Stimulated activated CD4-positive, alpha-beta T cell treated with anti-CD3 and anti-CD28 coated beads, TNF-alpha, amount 100 ng/mL, for 1 hour (primary cell): ENCODE measurements at regions not wholly inside any gene's neighbourhood (a gene's known extent, or its start where the extent isn't known, plus 50 kb on each side); places are given as distances from the start of the nearest gene placed in this dataset.
"Not testable (repeated sequence)": the region's sequence is repeated elsewhere in the genome, so short reads cannot be mapped to it uniquely, and the experiment has no call there.

Experiments
- DNase-seq, 3 donors: peaks; one replicate each; pipeline ENCODE4 v3.0.0-alpha.2; 2020; ENCODE audit warnings: low read depth in 3 of 3, low spot score in 1 of 3

GRCh38 chr9:96157675-96158074 is 144.3 kb downstream of the HSD17B3 start:
- DNase-seq: no peak

GRCh38 chr9:96156171-96156974 is 145.6 kb downstream of the HSD17B3 start:
- no peak for DNase-seq

- no peak for DNase-seq
Measured at GRCh38 chr9:96154081-96154480, 147.9 kb downstream of the HSD17B3 start.

- DNase-seq: no peak
Measured at GRCh38 chr9:96152550-96152949, 149.4 kb downstream of the HSD17B3 start.

- no peak for DNase-seq
Measured at GRCh38 chr9:96150324-96151227, 151.4 kb downstream of the HSD17B3 start.

- DNase-seq: no peak
Measured at GRCh38 chr9:96149533-96150280, 152.3 kb downstream of the HSD17B3 start.

GRCh38 chr9:96148634-96149532 is 153.1 kb downstream of the HSD17B3 start:
- DNase-seq: no peak

GRCh38 chr9:96147029-96147428 is 154.9 kb downstream of the HSD17B3 start:
- DNase-seq: not testable (repeated sequence)

GRCh38 chr9:96141666-96142065 is 160.3 kb downstream of the HSD17B3 start:
- no peak for DNase-seq

- no peak for DNase-seq
Measured at GRCh38 chr9:96141128-96141474, 160.9 kb downstream of the HSD17B3 start.

- DNase-seq: no peak
Measured at GRCh38 chr9:96140296-96141127, 161.5 kb downstream of the HSD17B3 start.

- DNase-seq: no peak
Measured at GRCh38 chr9:96139592-96140295, 162.2 kb downstream of the HSD17B3 start.

- no peak for DNase-seq
Measured at GRCh38 chr9:96138616-96139015, 163.4 kb downstream of the HSD17B3 start.

- no peak for DNase-seq
Measured at GRCh38 chr9:96137671-96138429, 164.1 kb downstream of the HSD17B3 start.

GRCh38 chr9:96136992-96137670 is 164.8 kb downstream of the HSD17B3 start:
- no peak for DNase-seq

GRCh38 chr9:96135753-96136290 is 166.2 kb downstream of the HSD17B3 start:
- DNase-seq: no peak

GRCh38 chr9:96135076-96135752 is 166.8 kb downstream of the HSD17B3 start:
- DNase-seq: no peak
